AG09309 (cell line): ENCODE measurements at regions not wholly inside any gene's neighbourhood (a gene's known extent, or its start where the extent isn't known, plus 50 kb on each side); places are given as distances from the start of the nearest gene placed in this dataset.
"Not testable (repeated sequence)": the region's sequence is repeated elsewhere in the genome, so short reads cannot be mapped to it uniquely, and the experiment has no call there.

Experiments used
- DNase-seq: peaks from one replicate; pipeline ENCODE4 v3.0.0-alpha.2; 2010; ENCODE audit warnings: low read depth
- H3K4me3 ChIP-seq: 2 replicates; pipeline ENCODE4 v1.5.1; 2011; ENCODE audit warnings: mild to moderate bottlenecking, low read depth, low read length, moderate library complexity; ENCODE audit not compliant: control insufficient read depth
- TF ChIP-seq, protein P1 (sequence below): IDR thresholded peaks from 2 replicates; pipeline ENCODE4 v1.5.1; 2011; ENCODE audit warnings: mild to moderate bottlenecking, low read depth, low read length, inconsistent platforms; ENCODE audit not compliant: insufficient read depth, control insufficient read depth; ENCODE audit errors: missing control alignments

DNA sequence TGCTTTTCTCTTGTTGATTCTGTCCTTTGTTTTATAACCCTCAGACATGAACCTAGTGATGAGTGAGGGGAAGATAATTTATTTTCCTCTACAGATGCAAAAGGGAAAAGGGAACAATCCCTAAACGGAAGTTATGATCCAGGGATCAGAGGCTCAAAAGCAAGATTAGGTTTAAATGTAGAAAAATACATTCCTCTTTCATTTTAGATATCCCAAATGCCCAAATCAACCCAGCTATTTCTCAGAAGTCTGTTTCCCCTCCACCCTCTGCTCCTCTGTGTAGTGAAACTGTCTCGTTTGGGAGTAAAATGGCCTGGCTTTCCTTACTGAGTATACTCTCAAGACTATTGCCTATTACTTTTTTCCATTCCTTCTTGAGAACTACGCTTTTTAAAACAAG, 97.1 kb downstream of the PRL start:
- no peak for DNase-seq
- TF ChIP-seq, protein P1, sequence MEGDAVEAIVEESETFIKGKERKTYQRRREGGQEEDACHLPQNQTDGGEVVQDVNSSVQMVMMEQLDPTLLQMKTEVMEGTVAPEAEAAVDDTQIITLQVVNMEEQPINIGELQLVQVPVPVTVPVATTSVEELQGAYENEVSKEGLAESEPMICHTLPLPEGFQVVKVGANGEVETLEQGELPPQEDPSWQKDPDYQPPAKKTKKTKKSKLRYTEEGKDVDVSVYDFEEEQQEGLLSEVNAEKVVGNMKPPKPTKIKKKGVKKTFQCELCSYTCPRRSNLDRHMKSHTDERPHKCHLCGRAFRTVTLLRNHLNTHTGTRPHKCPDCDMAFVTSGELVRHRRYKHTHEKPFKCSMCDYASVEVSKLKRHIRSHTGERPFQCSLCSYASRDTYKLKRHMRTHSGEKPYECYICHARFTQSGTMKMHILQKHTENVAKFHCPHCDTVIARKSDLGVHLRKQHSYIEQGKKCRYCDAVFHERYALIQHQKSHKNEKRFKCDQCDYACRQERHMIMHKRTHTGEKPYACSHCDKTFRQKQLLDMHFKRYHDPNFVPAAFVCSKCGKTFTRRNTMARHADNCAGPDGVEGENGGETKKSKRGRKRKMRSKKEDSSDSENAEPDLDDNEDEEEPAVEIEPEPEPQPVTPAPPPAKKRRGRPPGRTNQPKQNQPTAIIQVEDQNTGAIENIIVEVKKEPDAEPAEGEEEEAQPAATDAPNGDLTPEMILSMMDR, result no peak
- H3K4me3 ChIP-seq, result no peak overlapping the region

DNA sequence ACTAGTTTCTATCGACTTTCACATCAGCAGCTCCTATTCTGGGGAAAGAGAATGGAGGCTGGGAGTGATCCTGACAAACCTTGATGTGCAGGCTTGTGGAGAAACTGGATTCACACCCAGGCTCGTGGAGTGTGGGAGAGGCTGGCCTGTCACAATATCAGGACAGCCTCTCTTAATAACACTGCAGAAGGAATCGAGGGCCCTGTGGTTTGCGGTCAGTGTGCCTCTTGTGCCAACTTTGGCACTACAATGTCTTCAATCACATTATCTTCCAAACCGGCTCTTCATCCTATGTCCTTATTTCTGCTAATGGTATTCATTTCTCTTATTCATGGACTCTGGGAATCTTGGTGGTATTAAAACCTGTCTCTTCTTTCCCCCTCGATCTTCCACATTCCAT, 92.7 kb downstream of the PRL start:
- no peak for DNase-seq
- TF ChIP-seq, protein P1, result no peak
- H3K4me3 ChIP-seq, result no peak overlapping the region

DNA sequence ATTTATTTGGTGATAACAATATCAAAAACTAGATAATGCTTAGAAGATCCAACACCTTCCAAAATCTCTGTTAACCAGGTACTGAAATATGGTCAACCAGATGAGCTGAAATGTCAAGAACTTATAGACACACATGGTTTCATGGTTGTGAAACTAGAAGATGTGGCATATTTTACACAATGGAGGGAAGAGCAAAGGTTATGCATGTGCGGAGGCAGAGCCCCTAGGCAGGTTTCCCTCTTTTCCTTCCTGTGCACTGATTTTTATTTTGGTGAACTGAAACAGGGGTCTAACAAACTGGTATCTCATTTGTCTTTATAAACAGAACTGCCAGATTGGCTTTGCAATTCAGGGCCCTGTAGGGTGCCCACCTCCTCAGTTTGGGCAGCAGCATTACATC, 91.6 kb downstream of the PRL start:
- TF ChIP-seq, protein P1, result no peak
- DNase-seq, result no peak
- H3K4me3 ChIP-seq, result no peak overlapping the region

DNA sequence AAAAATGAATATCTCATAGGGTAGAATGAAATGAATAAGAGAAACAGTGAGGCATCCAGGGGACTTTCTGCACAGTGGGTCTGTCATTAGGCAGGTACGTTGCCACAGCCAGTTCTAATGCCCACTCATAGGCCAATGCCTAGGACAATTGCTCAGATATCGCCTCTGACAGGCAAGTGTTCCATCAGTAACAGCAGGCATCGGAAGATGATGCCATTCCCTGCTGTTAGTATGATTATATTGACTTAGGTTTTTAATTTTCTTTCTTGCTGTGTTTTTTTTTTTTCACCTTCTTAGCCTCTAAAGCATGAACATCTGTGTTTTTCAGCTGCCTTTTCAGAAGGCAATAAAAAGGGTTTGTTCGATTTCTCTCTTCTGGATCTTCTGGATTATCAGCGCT, 90.7 kb downstream of the PRL start:
- H3K4me3 ChIP-seq, result no peak overlapping the region
- TF ChIP-seq, protein P1, result no peak
- no peak for DNase-seq

DNA sequence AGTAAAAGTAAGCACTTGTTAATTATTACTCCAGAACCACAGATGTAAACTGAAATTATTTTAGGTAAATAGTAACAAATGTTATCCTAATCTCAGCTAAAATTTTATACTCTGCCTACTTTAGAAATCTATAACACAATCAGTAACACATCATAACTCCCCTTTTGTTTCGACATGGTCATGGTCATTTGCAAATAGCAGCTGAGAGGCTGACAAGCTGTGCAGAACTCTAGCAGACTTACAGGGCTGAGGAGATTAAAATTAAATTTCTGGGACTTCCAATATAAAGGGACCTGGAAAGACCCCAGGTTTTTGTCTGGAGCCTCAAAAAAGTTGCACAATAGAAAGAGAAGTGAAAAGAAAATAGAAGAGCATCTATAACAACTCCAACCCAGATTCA, 88.8 kb downstream of the PRL start:
- TF ChIP-seq, protein P1, result no peak
- H3K4me3 ChIP-seq, result no peak overlapping the region
- DNase-seq, result no peak

DNA sequence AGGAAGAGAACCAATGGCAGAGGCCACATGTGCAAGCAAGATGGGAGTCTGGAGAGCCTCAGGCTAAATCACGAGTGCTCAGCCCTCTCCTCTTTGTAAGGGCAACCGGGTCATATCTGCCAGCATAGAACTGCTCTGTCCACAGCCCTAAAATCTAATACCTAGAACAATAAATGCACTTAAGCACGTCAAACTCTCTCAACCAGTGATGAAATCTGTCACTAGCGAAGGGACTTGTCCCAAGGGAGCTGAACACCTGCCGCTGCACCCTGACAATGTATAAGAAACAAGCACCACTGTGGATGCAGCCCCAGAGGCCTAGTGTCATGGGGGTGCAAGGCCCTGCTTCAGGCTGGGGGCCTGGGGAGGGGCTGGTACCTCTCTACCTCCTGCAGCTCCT, 82.5 kb downstream of the PRL start:
- DNase-seq, result no peak
- TF ChIP-seq, protein P1, result no peak
- H3K4me3 ChIP-seq, result no peak overlapping the region

DNA sequence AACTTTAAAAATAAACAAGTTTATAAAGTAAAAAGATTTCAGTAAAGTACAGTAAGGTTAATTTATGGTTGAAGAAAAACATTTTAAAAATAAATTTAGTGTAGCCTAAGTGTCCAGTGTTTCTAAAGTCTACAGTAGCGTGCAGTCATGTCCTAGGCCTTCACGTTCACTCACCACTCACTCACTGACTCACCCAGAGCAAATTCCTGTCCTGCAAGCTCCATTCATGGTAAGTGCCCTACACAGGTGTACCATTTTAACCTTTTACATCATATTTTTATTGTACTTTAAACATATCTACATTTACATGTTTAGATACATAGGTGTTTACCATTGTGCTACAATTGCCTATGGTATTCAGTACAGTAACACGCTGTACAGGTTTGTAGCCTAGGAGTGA, 81.4 kb downstream of the PRL start:
- not testable (repeated sequence) for DNase-seq

More for the DNA sequence above, 81.4 kb downstream of the PRL start:
- H3K4me3 ChIP-seq, result not testable (repeated sequence)
